Hepatocyte (in vitro differentiated cells): ENCODE measurements at regions not wholly inside any gene's neighbourhood (a gene's known extent, or its start where the extent isn't known, plus 50 kb on each side); places are given as distances from the start of the nearest gene placed in this dataset.

Experiments used
- DNase-seq: peaks from one replicate; pipeline ENCODE4 v3.0.0-alpha.2; 2016; ENCODE audit warnings: low spot score
- H2AFZ ChIP-seq: fragments of 200-600 bp; sonication (generic); 2 replicates; pipeline ENCODE4 v1.6.0; 2016; ENCODE audit warnings: antibody characterized with exemption, mild to moderate bottlenecking
- H3K27ac ChIP-seq: fragments of 200-600 bp; sonication (generic); 2 replicates; pipeline ENCODE4 v1.5.1; 2016; ENCODE audit warnings: mild to moderate bottlenecking
- H3K27me3 ChIP-seq: fragments of 200-600 bp; sonication (generic); 2 replicates; pipeline ENCODE4 v1.6.1; 2016
- H3K36me3 ChIP-seq: fragments of 200-600 bp; sonication (generic); replicated peaks from 2 replicates; pipeline ENCODE4 v1.5.1; 2016; ENCODE audit warnings: low read depth; ENCODE audit not compliant: insufficient read depth
- H3K4me1 ChIP-seq: fragments of 200-600 bp; sonication (generic); 2 replicates; pipeline ENCODE4 v1.5.1; 2016; ENCODE audit warnings: mild to moderate bottlenecking, moderate library complexity; ENCODE audit not compliant: insufficient read depth
- H3K4me2 ChIP-seq: fragments of 200-600 bp; sonication (generic); 2 replicates; pipeline ENCODE4 v1.6.0; 2016
- H3K4me3 ChIP-seq: fragments of 200-600 bp; sonication (generic); 2 replicates; pipeline ENCODE4 v1.5.1; 2016; ENCODE audit warnings: mild to moderate bottlenecking
- H3K79me2 ChIP-seq: fragments of 200-600 bp; sonication (generic); 2 replicates; pipeline ENCODE4 v1.6.0; 2017; ENCODE audit warnings: mild to moderate bottlenecking
- H3K9me2 ChIP-seq: fragments of 200-600 bp; sonication (generic); replicated peaks from 2 replicates; pipeline ENCODE4 v1.6.0; 2017; ENCODE audit warnings: mild to moderate bottlenecking; ENCODE audit not compliant: insufficient read depth
- H3K9me3 ChIP-seq: fragments of 200-600 bp; sonication (generic); 2 replicates; pipeline ENCODE4 v1.5.1; 2016; ENCODE audit warnings: low read depth, mild to moderate bottlenecking
- H4K20me1 ChIP-seq: fragments of 200-600 bp; sonication (generic); 2 replicates; pipeline ENCODE4 v1.6.0; 2016; ENCODE audit warnings: mild to moderate bottlenecking; ENCODE audit not compliant: insufficient read depth, poor library complexity, severe bottlenecking
- EZH2 ChIP-seq: fragments of 200-600 bp; sonication (generic); IDR thresholded peaks from 2 replicates; pipeline ENCODE4 v1.6.1; 2016; ENCODE audit warnings: antibody characterized with exemption, mild to moderate bottlenecking, borderline replicate concordance
- EZH2phosphoT487 ChIP-seq: fragments of 200-600 bp; sonication (generic); IDR thresholded peaks from one replicate; pipeline ENCODE4 v1.6.1; 2018; ENCODE audit warnings: antibody characterized with exemption, mild to moderate bottlenecking, low read depth, moderate library complexity; ENCODE audit not compliant: unreplicated experiment, severe bottlenecking
- WGBS: methylation state at CpG from one replicate; pipeline ENCODE4 v1.1.6; 2016; ENCODE audit warnings: low lambda C conversion rate; ENCODE audit errors: missing lambda C conversion rate; 5-methylcytosine and 5-hydroxymethylcytosine counted together
- TF ChIP-seq, protein P1 (sequence below): fragments of 200-600 bp; sonication (generic); IDR thresholded peaks from 2 replicates; pipeline ENCODE4 v1.5.1; 2016; ENCODE audit warnings: antibody characterized with exemption, mild to moderate bottlenecking; ENCODE audit not compliant: poor library complexity

DNA sequence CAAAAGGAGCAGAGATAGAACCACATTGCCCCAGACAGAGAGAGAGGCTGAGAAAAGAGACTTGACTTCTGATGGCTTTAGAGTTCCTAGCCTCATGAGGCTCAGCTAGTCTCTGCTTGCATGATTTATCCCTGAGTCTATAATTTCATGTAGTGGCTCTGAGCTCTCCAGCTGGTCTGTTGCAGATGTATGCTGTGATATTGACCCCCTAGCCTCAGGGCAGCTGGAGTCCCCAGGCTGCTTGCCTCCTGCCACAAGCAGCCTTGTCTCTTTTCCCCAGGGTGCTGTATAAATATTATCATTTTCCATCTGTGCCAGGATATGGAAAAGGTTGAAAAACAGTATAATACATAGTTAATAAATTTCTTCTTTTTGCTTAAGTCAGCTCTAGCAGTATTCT, 467.6 kb upstream of the CWC22 start:
- no peak overlapping the region for H3K4me3 ChIP-seq
- H3K4me2 ChIP-seq, result no peak overlapping the region
- no peaks in the 10 kb centered on the region for H3K9me3 ChIP-seq
- no peaks in the 10 kb centered on the region for H3K27me3 ChIP-seq
- H3K9me2 ChIP-seq, result no peaks in the 10 kb centered on the region
- no peaks in the 10 kb centered on the region for H3K36me3 ChIP-seq
- H3K27ac ChIP-seq, result no peak overlapping the region
- no peaks in the 10 kb centered on the region for H4K20me1 ChIP-seq
- TF ChIP-seq, protein P1, sequence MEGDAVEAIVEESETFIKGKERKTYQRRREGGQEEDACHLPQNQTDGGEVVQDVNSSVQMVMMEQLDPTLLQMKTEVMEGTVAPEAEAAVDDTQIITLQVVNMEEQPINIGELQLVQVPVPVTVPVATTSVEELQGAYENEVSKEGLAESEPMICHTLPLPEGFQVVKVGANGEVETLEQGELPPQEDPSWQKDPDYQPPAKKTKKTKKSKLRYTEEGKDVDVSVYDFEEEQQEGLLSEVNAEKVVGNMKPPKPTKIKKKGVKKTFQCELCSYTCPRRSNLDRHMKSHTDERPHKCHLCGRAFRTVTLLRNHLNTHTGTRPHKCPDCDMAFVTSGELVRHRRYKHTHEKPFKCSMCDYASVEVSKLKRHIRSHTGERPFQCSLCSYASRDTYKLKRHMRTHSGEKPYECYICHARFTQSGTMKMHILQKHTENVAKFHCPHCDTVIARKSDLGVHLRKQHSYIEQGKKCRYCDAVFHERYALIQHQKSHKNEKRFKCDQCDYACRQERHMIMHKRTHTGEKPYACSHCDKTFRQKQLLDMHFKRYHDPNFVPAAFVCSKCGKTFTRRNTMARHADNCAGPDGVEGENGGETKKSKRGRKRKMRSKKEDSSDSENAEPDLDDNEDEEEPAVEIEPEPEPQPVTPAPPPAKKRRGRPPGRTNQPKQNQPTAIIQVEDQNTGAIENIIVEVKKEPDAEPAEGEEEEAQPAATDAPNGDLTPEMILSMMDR, result no peak
- TF ChIP-seq EZH2phosphoT487 (no peak), EZH2 (no peak)
- DNase-seq, result no peak
- H3K4me1 ChIP-seq, result no peaks in the 10 kb centered on the region
- no peak overlapping the region for H2AFZ ChIP-seq
- no peaks in the 10 kb centered on the region for H3K79me2 ChIP-seq

DNA sequence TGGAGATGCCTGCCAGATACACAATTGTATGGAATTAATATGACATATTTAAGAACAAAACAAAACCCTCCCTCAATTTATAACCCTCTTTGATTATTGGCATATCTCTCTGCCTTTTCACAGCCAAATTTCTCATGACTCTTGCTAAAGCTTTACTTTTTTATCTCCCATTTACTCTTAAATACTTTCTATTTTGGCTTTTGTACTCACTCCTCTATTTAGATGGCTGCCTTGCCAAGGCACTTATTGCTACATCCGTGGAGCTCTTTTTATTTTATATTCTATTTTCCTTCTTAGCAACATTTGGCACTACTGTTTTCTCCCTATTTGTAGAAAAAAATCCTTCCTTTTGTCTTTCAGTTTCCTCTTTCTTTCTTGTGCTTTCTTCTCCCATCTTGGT, 466.4 kb upstream of the CWC22 start:
- TF ChIP-seq, protein P1, result no peak
- TF ChIP-seq EZH2phosphoT487 (no peak), EZH2 (no peak)
- Histone ChIP-seq H3K36me3 (no peaks in the 10 kb centered on the region), H3K4me1 (no peaks in the 10 kb centered on the region), H3K9me3 (peaks cover 2% of the 10 kb centered on the region), H3K27me3 (no peaks in the 10 kb centered on the region), H2AFZ (no peak overlapping the region), H3K9me2 (no peaks in the 10 kb centered on the region), H3K27ac (no peak overlapping the region), H4K20me1 (no peaks in the 10 kb centered on the region), H3K4me3 (no peak overlapping the region), H3K4me2 (no peak overlapping the region), H3K79me2 (no peaks in the 10 kb centered on the region)
- 53% methylated on average over 1 of the region's 1 CpG for WGBS
- DNase-seq, result no peak

DNA sequence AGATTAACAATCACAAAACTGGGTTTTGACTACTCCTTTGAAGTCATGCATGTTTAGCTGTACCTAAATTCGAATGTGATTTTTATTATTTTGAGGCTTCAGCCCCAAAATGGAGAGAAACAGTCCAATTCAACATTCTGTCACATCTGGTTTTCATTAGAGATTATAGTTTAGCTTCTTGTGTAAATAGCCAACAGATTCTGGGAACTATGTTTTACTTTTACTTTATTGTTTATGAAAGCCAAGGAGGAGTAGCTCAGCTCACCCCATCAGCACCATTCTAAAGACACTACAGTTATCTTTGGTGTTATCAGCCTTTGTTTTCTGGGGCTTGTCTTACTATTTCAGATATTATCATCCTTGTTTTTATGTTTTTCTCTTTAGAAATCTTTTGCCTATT, 465.0 kb upstream of the CWC22 start:
- no peak overlapping the region for H3K27ac ChIP-seq
- H4K20me1 ChIP-seq, result no peaks in the 10 kb centered on the region
- no peaks in the 10 kb centered on the region for H3K9me2 ChIP-seq
- no peaks in the 10 kb centered on the region for H3K79me2 ChIP-seq
- no peaks in the 10 kb centered on the region for H3K4me1 ChIP-seq
- no peaks in the 10 kb centered on the region for H3K27me3 ChIP-seq
- no peak for DNase-seq
- peaks cover 9% of the 10 kb centered on the region for H3K9me3 ChIP-seq
- H3K36me3 ChIP-seq, result no peaks in the 10 kb centered on the region
- 57% methylated on average over 1 of the region's 1 CpG for WGBS
- TF ChIP-seq EZH2 (no peak), EZH2phosphoT487 (no peak)
- TF ChIP-seq, protein P1, result no peak
- no peak overlapping the region for H2AFZ ChIP-seq
- no peak overlapping the region for H3K4me2 ChIP-seq
- H3K4me3 ChIP-seq, result no peak overlapping the region

DNA sequence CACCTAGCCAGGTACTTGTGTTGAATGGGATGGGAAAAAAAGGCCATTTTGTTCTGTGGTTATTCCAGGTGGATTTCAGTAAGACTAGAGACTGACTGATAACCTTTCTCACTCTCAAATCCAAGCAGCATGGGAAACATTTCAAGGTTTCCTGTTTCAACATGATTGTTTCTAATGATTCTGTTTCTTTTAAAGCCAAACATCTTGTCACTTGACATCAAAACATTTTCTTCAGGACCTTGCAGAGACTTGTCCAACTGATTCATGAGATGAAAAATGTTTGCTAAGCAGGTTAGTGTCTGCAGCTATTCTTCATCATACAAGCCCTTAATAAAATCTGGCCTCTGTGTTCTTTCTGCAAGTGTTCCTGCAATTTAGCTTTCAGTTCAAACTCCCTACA, 456.5 kb upstream of the CWC22 start:
- Histone ChIP-seq H4K20me1 (no peaks in the 10 kb centered on the region), H3K9me2 (no peaks in the 10 kb centered on the region), H3K4me3 (no peak overlapping the region), H3K27ac (no peak overlapping the region), H3K4me1 (no peaks in the 10 kb centered on the region), H3K79me2 (no peaks in the 10 kb centered on the region), H2AFZ (no peak overlapping the region), H3K27me3 (no peaks in the 10 kb centered on the region), H3K4me2 (no peak overlapping the region), H3K9me3 (peaks cover 9% of the 10 kb centered on the region), H3K36me3 (no peaks in the 10 kb centered on the region)
- TF ChIP-seq EZH2phosphoT487 (no peak), EZH2 (no peak)
- TF ChIP-seq, protein P1, result no peak
- DNase-seq, result no peak
